ENCODE measurements at regions not wholly inside any gene's neighbourhood (a gene's known extent, or its start where the extent isn't known, plus 50 kb on each side); places are given as distances from the start of the nearest gene placed in this dataset.

DNA sequence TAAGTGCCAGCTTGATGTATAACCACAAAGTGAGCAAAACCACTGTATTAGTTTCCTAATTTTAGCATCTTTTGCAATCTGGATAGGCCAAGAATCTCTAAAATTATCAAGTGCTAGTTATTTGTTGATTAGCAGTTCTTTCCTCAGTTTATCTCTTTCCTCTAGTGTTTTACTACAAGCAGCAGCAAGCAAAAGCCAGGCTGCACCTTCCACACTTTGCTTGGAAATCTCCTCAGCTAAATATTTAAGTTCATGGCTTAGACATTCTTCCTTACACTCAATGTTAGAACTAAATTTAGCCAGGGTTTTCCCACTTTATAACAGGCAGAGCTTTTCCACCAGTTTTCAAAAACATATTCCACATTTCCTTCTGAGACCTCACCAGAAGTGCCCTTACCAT, 85.7 kb upstream of the BMPER start:
- no peak overlapping the region for H3K4me3 Mint-ChIP-seq
- H3K4me1 Mint-ChIP-seq (ENCODE audit: unreplicated experiment) = peaks cover 9% of the 10 kb centered on the region
- no peaks in the 10 kb centered on the region for H3K36me3 Mint-ChIP-seq
- DNase-seq (ENCODE audit: extremely low spot score, unreplicated experiment) = no peak
- TF ChIP-seq, protein P1, sequence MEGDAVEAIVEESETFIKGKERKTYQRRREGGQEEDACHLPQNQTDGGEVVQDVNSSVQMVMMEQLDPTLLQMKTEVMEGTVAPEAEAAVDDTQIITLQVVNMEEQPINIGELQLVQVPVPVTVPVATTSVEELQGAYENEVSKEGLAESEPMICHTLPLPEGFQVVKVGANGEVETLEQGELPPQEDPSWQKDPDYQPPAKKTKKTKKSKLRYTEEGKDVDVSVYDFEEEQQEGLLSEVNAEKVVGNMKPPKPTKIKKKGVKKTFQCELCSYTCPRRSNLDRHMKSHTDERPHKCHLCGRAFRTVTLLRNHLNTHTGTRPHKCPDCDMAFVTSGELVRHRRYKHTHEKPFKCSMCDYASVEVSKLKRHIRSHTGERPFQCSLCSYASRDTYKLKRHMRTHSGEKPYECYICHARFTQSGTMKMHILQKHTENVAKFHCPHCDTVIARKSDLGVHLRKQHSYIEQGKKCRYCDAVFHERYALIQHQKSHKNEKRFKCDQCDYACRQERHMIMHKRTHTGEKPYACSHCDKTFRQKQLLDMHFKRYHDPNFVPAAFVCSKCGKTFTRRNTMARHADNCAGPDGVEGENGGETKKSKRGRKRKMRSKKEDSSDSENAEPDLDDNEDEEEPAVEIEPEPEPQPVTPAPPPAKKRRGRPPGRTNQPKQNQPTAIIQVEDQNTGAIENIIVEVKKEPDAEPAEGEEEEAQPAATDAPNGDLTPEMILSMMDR (conservative IDR thresholded peaks at IDR 0.05) = no peak
- peaks cover 10% of the 10 kb centered on the region for H3K9me3 Mint-ChIP-seq
- peaks cover 10% of the 10 kb centered on the region for H3K27me3 Mint-ChIP-seq
- no peak overlapping the region for H3K27ac Mint-ChIP-seq

DNA sequence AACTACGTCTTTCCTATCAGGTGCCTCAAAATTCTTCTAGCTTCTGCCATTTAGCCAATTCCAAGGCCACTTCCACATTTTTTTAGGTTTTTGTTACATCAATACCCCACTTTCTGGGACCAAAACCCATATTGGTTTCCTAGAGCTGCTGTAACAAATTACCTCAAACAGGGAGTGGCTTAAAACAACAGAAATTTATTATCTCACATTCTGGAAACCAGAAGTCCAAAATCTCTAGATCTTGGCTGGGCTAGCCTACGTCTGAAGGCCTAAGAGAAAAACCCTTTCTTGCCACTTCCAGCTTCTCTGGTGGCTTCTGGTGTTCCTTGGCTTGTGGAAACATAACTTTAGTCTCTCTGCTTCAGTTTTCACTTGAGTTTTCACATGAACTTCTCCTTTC, 85.1 kb upstream of the BMPER start:
- Mint-ChIP-seq H3K36me3 (no peaks in the 10 kb centered on the region), H3K27ac (no peak overlapping the region), H3K27me3 (peaks cover 10% of the 10 kb centered on the region), H3K4me3 (no peak overlapping the region), H3K4me1 (ENCODE audit: unreplicated experiment) (peaks cover 7% of the 10 kb centered on the region), H3K9me3 (peaks cover 10% of the 10 kb centered on the region)
- no peak for DNase-seq (ENCODE audit: extremely low spot score, unreplicated experiment)
- TF ChIP-seq, protein P1 (conservative IDR thresholded peaks at IDR 0.05) = no peak

DNA sequence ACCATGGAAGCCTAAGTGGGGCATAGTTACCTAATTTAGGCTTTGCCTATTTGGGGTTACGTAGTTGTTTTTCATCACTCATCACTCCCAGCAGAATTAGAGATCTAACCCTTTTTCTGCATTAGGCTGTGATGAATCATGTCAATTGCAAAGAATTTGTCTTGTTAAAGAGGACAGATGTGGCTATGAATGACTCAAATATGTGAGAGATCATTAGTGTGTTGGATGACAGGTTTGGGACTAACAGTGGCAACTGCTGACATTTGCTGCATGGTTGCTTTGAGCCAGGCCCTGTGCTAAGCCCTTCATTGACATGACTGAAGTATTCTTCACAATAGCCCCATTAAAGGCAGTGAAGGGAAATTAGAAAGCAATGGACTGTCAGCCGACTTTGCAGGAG, 83.4 kb upstream of the BMPER start:
- peaks cover 10% of the 10 kb centered on the region for H3K9me3 Mint-ChIP-seq
- DNase-seq (ENCODE audit: extremely low spot score, unreplicated experiment) = no peak
- no peak overlapping the region for H3K4me3 Mint-ChIP-seq
- no peak overlapping the region for H3K27ac Mint-ChIP-seq
- H3K27me3 Mint-ChIP-seq = peaks cover 10% of the 10 kb centered on the region
- H3K36me3 Mint-ChIP-seq = no peaks in the 10 kb centered on the region
- TF ChIP-seq, protein P1 (conservative IDR thresholded peaks at IDR 0.05) = no peak
- H3K4me1 Mint-ChIP-seq (ENCODE audit: unreplicated experiment) = peaks cover 4% of the 10 kb centered on the region

DNA sequence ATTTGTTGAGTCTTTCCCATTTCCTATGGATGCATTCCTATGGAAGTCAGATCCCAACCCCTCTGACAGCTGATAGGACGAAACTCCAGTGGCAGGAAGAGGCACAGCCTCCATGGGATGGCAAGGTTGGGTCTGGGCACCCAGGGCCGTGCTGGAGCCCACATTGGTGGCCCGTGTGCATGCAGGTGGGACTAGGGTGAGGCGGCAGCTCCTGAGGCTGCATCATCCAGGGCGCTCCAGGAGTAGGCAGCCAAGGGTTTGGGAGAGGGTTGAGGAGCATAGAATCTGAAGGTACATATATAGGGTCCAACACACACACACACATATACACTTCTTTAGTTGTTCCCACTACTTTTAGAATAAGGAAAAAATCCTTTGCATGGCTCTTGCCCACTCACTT, 81.4 kb upstream of the BMPER start:
- H3K27me3 Mint-ChIP-seq = peaks cover 13% of the 10 kb centered on the region
- no peaks in the 10 kb centered on the region for H3K36me3 Mint-ChIP-seq
- H3K27ac Mint-ChIP-seq = no peak overlapping the region
- no peak for DNase-seq (ENCODE audit: extremely low spot score, unreplicated experiment)
- peaks cover 4% of the 10 kb centered on the region for H3K4me1 Mint-ChIP-seq (ENCODE audit: unreplicated experiment)
- peaks cover 10% of the 10 kb centered on the region for H3K9me3 Mint-ChIP-seq
- H3K4me3 Mint-ChIP-seq = no peak overlapping the region
- TF ChIP-seq, protein P1 (conservative IDR thresholded peaks at IDR 0.05) = no peak

DNA sequence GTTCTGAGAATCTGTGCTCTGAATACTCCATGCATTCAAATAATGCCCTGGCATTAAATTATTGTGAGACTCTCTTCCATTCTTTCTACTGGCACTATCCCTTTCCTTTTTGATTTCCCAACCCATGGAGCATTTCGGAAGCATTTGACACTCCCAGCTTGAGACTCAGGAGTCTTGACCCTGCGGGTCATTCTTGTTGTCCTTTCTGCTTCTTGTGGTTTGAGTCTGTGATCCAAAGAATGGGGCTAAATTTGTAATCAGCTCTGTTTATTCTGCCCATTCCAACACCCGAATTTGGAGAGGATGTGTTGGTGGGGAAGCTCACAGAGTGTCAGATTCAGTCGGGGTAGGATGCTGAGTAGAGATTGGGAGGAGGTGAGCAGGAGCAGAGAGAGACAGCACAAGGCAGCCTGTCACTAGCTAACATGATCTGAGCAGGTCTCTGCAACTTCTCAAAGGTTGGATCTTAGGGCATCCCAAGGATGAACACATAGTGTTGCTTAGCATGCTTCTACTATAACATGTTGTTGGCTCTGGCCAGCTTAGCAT, 80.4 kb upstream of the BMPER start:
- TF ChIP-seq, protein P1 (conservative IDR thresholded peaks at IDR 0.05) = no peak
- Mint-ChIP-seq H3K4me1 (ENCODE audit: unreplicated experiment) (peaks cover 4% of the 10 kb centered on the region), H3K4me3 (no peak overlapping the region), H3K27me3 (peaks cover 14% of the 10 kb centered on the region), H3K9me3 (peaks cover 6% of the 10 kb centered on the region), H3K27ac (no peak overlapping the region), H3K36me3 (no peaks in the 10 kb centered on the region)
- DNase-seq (ENCODE audit: extremely low spot score, unreplicated experiment) = no peak

DNA sequence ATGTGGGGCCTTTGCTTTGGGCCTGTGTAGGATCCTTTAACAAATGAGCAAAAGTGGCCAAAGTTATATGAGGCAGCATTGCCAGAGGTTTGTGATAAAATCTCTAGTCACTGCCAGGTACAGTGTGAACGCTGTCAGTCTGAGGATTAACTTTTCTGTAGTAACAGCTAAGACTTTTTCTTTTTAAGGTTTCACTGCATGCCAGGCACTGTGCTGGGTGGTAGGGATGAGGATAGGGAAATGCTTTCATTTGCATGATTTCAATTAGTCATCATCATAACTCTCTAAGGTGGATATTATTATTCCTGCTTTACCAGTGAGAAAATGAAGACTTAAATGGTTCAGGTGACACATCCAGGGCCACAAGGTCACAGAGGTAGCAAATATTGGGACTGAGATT, 79.7 kb upstream of the BMPER start:
- no peak for DNase-seq (ENCODE audit: extremely low spot score, unreplicated experiment)
- H3K27ac Mint-ChIP-seq = no peak overlapping the region
- H3K4me3 Mint-ChIP-seq = no peak overlapping the region
- H3K9me3 Mint-ChIP-seq = peaks cover under 1% of the 10 kb centered on the region
- TF ChIP-seq, protein P1 (conservative IDR thresholded peaks at IDR 0.05) = no peak
- peaks cover 4% of the 10 kb centered on the region for H3K4me1 Mint-ChIP-seq (ENCODE audit: unreplicated experiment)
- peaks cover 18% of the 10 kb centered on the region for H3K27me3 Mint-ChIP-seq
- no peaks in the 10 kb centered on the region for H3K36me3 Mint-ChIP-seq
